ENCODE measurements at regions not wholly inside any gene's neighbourhood (a gene's known extent, or its start where the extent isn't known, plus 50 kb on each side); places are given as distances from the start of the nearest gene placed in this dataset.

DNA sequence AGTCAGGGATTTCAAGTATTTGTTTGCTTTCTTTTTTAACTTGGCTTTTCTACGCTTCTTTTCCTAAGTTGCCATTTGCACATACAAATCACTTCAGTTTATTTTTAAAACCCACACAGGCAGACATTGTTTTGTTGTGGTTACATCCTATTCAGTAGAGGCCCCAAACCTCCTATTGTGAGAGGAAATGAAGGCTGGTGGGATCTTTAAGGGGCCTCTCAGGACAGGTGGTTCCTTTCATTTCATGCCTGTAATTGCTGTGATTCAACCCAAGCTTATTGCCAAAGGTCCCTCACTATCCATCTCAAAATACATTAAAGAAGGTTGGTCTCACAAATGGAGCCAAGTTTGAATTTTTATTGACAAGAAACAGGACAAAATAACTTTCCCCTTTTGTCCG lies 257.1 kb downstream of the ADAMTS20 start:
- DNase-seq (ENCODE audit: low spot score) (no peak), FAIRE-seq (no peak)

- FAIRE-seq (no peak), DNase-seq (ENCODE audit: low spot score) (no peak)
These were observed 257.9 kb downstream of the ADAMTS20 start for GRCh38 chr12:43294147-43294546.

GRCh38 chr12:43293396-43293795 lies 258.6 kb downstream of the ADAMTS20 start:
- no peak for DNase-seq (ENCODE audit: low spot score)
- FAIRE-seq = no peak

DNA sequence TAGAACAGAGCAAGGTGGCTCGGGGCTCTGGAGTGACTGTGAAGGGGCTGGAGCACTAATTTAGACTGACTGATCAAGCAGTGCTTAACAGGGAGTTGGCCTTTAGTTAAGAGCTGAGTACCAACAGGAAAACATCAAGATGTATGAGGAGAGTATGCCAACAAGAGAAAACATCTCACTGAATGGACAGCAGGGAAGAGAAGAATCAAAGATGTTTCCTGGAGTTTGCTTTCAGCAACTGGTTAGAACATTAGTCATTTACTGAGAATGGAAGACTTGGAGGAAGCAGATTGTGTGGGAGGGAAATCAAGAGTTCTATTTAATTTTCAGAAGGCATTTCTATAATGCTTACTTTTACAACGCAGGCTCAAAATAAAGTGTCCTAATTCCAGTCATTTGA lies 259.3 kb downstream of the ADAMTS20 start:
- FAIRE-seq (no peak), DNase-seq (ENCODE audit: low spot score) (peak; percentile 23)

DNA sequence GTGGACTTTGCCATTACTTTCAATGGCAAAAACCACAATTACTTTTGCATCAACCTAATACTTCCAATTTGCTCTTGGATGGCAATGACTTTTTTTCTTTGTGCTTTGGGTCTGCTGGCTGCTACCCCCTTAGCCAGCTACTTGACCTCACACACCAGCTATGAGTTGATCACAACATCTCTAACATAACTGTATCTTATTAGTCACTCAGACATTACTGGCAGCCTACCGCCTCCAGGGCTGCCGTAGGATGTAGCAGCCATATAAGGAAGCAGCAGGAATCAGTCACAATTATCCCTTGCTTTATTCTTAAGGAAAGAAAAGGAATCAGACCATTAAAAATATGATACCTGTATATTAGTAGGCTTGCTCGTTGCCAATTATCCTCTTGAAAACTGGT lies 260.5 kb downstream of the ADAMTS20 start:
- DNase-seq (ENCODE audit: low spot score) (no peak), FAIRE-seq (no peak)

DNA sequence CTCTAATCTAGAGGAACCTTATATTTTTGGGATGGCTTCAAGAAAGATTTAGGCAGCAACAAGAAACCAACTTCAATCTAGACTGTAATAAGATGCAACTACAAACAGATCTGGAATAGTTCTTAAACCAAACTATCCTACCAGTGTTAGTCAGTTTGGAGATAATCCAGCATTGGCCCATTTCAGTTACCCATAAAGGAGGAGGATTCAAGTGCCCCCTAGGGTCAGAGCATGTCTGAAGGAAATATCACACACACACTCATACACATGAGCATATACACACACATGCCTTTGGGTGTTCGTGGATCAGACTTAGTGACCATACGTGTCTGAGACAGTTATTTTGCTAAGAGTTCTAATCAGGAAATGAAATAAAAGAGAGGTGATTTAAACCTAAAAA lies 261.2 kb downstream of the ADAMTS20 start:
- no peak for FAIRE-seq
- DNase-seq (ENCODE audit: low spot score) = no peak

DNA sequence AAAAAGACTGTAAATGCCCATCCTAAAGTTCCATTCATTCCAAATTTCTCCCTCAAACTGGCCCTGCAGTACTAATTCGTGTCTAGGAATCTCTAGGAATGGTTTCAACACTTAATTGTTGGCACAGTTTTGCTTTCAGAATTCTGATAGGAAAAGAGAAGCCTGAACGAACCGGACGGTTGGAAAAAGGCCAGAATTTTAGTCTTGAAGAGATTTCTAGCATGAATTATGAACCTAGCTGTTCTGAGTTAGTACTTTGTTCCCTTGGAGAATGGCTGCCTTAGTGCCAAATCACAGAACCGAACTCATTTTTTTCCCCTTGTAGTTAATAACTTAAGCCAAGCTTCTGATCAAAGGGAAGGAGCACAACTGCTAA lies 262.6 kb downstream of the ADAMTS20 start:
- FAIRE-seq (no peak), DNase-seq (ENCODE audit: low spot score) (no peak)

- FAIRE-seq (no peak), DNase-seq (ENCODE audit: low spot score) (no peak)
These were observed 263.2 kb downstream of the ADAMTS20 start for GRCh38 chr12:43288671-43289425.

GRCh38 chr12:43287706-43288383 lies 264.2 kb downstream of the ADAMTS20 start:
- DNase-seq (ENCODE audit: low spot score) (no peak), FAIRE-seq (no peak)

GRCh38 chr12:43286986-43287385 lies 265.0 kb downstream of the ADAMTS20 start:
- FAIRE-seq (no peak), DNase-seq (ENCODE audit: low spot score) (no peak)

DNA sequence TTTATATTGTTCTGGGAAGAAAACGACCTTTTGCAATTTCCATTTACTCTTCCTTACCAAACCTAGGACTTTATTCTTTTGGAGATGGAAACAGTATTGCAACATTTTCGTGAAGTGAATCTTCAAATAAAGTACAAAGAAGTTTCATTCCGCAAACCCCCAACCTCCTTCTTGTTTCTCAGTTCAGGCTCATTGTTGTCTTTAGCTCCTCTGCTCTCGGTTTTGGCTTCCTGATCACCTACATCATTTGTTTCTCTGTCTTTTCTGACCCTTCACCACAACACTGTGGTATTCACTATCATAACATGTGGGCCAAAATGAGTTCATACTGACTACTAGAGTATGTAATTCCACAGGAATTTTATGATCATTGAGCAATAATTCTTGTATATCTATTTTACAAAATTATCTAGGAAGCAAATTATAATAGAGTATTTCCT lies 266.8 kb downstream of the ADAMTS20 start:
- DNase-seq (ENCODE audit: low spot score) (peak; percentile 78), FAIRE-seq (peak; percentile 68)

DNA sequence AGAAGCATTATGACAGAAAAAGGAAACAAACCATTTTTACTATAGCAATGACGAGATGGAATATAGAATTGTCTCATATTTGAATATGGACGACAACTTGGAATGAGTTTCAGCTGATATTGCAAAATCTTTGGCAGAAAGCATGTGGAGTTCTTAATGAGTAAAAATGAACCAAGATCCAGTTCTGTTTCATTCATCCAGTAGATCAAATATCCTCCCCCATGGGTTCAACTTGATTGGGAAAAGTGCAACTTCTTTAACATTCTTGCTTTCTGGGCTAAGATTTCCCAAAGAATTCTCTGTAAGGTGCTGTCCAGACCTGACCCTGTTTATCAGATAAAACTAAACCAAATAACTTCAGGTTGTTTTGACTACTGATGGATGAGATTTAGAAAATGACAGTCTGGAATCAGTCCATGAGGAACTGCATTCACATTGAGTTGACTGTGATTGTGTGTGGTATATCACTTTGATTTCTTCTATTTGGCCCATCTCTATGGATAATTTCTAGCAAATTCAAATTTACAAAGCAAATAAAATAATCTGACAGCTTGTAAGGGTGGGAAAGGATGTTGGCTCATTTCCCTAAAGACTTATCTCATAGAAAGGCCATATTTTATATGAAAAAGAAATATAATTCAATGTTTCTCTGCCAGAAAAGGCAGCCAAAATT lies 267.4 kb downstream of the ADAMTS20 start:
- FAIRE-seq (no peak), DNase-seq (ENCODE audit: low spot score) (no peak)

DNA sequence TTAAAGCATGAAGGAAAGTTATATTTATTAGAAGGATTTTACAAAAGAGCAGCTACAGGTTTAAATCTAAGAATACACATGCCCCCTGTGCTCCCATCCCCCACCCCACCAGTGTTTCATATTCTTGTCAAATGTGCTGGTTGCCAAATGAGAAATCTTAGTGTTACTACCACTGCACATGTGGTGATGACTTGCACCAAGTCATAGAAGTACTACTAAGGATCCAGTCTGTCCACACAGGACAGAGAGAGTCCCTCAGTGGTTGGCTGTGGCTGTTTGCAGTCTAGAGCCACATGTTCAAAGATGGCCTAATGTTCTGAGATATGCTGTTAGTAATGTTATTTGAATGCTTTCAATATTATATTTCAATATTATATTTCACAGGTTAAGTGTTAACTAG lies 268.8 kb downstream of the ADAMTS20 start:
- DNase-seq (ENCODE audit: low spot score) = no peak
- FAIRE-seq = no peak

DNA sequence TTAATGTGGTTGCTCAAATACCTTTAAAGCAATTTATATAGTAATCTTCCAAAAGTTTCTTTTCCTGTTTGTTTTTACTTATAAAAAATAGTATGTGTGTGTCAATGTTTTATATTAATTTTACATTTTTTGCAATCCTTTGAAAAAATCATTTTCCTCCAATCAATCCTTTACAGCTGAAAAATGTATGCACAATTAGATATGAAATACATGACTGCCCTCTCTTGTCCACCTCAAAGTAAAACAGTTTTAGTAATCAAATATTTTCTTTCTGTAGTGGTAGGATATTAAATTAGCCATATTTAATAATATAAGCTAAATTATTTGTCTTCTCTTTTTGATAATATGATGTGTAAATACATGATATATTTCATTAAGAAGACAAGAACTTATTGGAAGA lies 269.9 kb downstream of the ADAMTS20 start:
- FAIRE-seq = peak; percentile 86

DNA sequence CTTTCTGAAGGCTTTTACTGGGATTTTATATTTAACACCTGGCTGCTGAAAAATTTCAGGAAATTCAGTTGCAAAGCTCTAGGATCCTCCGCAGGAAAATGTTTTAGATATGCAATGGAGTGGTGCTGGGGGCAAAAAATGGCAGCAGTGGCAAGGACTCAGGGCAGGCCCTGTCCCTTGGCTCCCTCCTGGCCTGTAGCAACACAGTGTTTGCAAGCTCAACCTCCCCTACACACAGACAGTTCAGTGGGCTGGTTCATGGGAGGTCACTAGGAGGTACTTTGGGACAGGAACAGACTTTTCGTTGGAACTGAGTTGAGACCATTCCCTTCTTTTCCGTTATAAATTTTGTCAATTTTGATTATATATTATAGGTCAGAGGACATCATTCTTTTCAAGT lies 270.4 kb downstream of the ADAMTS20 start:
- FAIRE-seq = no peak
- DNase-seq (ENCODE audit: low spot score) = no peak

More for the DNA sequence above, 269.9 kb downstream of the ADAMTS20 start:
- DNase-seq (ENCODE audit: low spot score) = peak; percentile 29

DNA sequence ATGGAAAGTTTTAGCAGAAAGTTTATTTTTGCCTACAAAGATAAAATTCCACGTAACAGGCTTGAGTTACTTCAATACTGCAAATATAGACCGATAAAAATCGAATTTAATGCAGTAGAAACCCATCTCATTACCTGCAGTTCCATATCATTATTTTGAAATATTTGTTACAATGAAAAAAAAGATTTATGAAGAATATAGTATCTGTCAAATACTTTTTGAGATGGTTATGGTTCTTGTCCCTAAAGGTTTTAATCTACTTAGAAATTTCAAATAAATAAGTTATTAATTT lies 273.5 kb downstream of the ADAMTS20 start:
- FAIRE-seq (no peak), DNase-seq (ENCODE audit: low spot score) (no peak)

DNA sequence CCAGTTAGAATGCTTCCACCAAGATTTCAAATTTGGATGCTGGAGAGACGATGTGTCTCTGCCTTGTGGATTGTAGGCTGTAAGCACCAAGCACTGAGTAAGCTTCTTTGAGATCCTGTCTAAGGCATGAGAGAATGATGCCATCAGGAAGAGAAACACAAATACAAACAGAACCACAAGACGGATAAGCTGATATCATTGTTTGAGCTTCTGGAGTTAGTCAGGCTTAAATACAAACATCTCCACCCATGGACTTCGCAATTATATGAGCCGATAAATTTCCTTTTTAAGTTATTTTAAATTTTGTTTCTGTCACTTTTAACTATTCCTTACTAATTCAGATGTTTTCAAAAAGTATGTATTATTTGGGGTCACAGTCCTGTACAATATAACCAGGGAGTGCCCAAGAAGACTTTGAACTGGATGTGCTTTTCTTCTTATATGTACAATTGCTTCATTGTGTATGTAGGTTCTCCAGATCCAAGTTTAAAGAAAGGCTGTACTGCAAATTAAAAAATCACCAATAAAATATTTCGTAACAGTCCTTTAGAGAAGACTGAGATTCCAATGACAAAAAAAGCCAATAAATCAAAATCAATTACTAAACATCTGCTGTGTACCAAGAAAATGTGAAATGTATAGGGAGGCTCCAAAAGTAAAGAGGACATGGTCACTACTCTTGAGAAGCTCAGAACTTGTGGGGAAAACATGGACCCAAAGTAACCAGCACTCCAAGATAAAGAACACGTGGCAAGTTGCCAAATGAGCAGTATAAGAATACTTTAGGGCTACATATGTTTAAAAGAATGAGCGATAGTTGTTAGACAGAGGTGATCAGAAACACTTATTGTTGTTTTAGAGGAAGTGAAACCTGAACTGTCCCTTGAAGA lies 274.1 kb downstream of the ADAMTS20 start:
- DNase-seq (ENCODE audit: low spot score) (peak; percentile 50), FAIRE-seq (no peak)

GRCh38 chr12:43273467-43273866 lies 278.5 kb downstream of the ADAMTS20 start:
- DNase-seq (ENCODE audit: low spot score) (no peak), FAIRE-seq (no peak)

- no peak for FAIRE-seq
These were observed 280.3 kb downstream of the ADAMTS20 start for GRCh38 chr12:43271659-43272058.

DNA sequence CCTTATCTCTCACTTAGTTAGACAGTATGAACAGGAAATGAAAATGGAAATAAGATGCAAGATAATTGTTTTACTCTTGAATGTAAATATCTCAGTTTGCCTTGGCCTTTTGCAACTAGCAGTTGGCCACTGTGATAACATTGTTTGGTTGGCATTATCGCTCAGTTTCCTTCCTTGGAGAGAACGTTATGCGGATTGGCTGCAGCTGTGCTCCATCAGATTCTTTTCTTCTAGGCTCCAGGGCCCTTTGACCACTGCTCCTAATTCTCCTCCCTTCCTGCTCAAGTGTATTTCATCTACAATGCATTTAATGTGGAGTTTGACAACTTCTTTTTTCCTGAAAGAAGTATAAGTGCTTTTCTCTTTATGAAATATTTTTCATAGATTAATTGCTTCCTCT lies 284.2 kb downstream of the ADAMTS20 start:
- FAIRE-seq (no peak), DNase-seq (ENCODE audit: low spot score) (no peak)

More at GRCh38 chr12:43271659-43272058, 280.3 kb downstream of the ADAMTS20 start:
- DNase-seq (ENCODE audit: low spot score) = no peak

- FAIRE-seq (no peak), DNase-seq (ENCODE audit: low spot score) (no peak)
These were observed 290.3 kb downstream of the ADAMTS20 start for GRCh38 chr12:43261701-43262100.

All from RCC 7860 (cell line).